HEK293 (cell line): ENCODE measurements at regions not wholly inside any gene's neighbourhood (a gene's known extent, or its start where the extent isn't known, plus 50 kb on each side); places are given as distances from the start of the nearest gene placed in this dataset.

Source experiments
- CTCF ChIP-seq: fragments of 450-650 bp; formaldehyde crosslinking; IDR thresholded peaks from 2 replicates; pipeline ENCODE4 v1.5.1; 2016; ENCODE audit warnings: missing biosample characterization, missing genetic modification characterization
- ZBTB20 ChIP-seq: fragments of 450-650 bp; formaldehyde crosslinking; IDR thresholded peaks from 2 replicates; pipeline ENCODE4 v1.5.1; 2016; ENCODE audit warnings: missing biosample characterization, missing genetic modification characterization
- ZNF121 ChIP-seq: fragments of 450-650 bp; formaldehyde crosslinking; IDR thresholded peaks from 2 replicates; pipeline ENCODE4 v1.5.1; 2016; ENCODE audit warnings: missing biosample characterization, missing genetic modification characterization
- ZNF221 ChIP-seq: fragments of 450-650 bp; formaldehyde crosslinking; IDR thresholded peaks from 2 replicates; pipeline ENCODE4 v1.5.1; 2017; ENCODE audit warnings: missing biosample characterization, missing genetic modification characterization, borderline replicate concordance
- ZNF324 ChIP-seq: fragments of 450-650 bp; formaldehyde crosslinking; IDR thresholded peaks from 2 replicates; pipeline ENCODE4 v1.5.1; 2016; ENCODE audit warnings: missing biosample characterization, missing genetic modification characterization
- ZNF362 ChIP-seq: fragments of 450-650 bp; formaldehyde crosslinking; IDR thresholded peaks from 2 replicates; pipeline ENCODE4 v1.5.1; 2016; ENCODE audit warnings: missing biosample characterization, missing genetic modification characterization
- ZNF76 ChIP-seq: fragments of 450-650 bp; formaldehyde crosslinking; IDR thresholded peaks from 2 replicates; pipeline ENCODE4; 2016; ENCODE audit warnings: low read depth, missing biosample characterization, missing genetic modification characterization, borderline replicate concordance
- ZSCAN30 ChIP-seq: fragments of 450-650 bp; IDR thresholded peaks from 2 replicates; pipeline ENCODE4 v1.5.1; 2018; ENCODE audit warnings: missing biosample characterization, mild to moderate bottlenecking, missing genetic modification characterization, moderate library complexity

GRCh38 chr20:11843289-11843688 is 74.4 kb upstream of the BTBD3 start:
- TF ChIP-seq ZNF76 (tag by site-specific recombination) (no peak), ZNF362 (tag by site-specific recombination) (no peak), ZNF324 (tag by site-specific recombination) (no peak), ZNF221 (no peak), ZBTB20 (tag by site-specific recombination) (no peak), CTCF (no peak), ZNF121 (tag by site-specific recombination) (no peak), ZSCAN30 (no peak)
